SK-N-MC (cell line): ENCODE measurements at regions not wholly inside any gene's neighbourhood (a gene's known extent, or its start where the extent isn't known, plus 50 kb on each side); places are given as distances from the start of the nearest gene placed in this dataset.

Source experiments
- EZH2 ChIP-seq: fragments of 200-600 bp; sonication (generic); IDR thresholded peaks from one replicate; pipeline ENCODE4 v1.6.1; 2017; ENCODE audit warnings: antibody characterized with exemption
- FOXP2 ChIP-seq: optimal IDR thresholded peaks from 2 replicates; pipeline ENCODE3; 2011; ENCODE audit warnings: mild to moderate bottlenecking, moderate library complexity; ENCODE audit not compliant: insufficient read depth; ENCODE audit errors: extremely low read length, control extremely low read depth
- POLR2AphosphoS5 ChIP-seq: IDR thresholded peaks from 2 replicates; pipeline ENCODE4 v1.6.1; 2012; ENCODE audit warnings: mild to moderate bottlenecking, low read depth, low read length, borderline replicate concordance

- no peak for TF ChIP-seq FOXP2
- no peak for TF ChIP-seq POLR2AphosphoS5
- no peak for TF ChIP-seq EZH2
These were observed 105.1 kb downstream of the TRAPPC11 start for GRCh38 chr4:183763990-183764754.
